HG03432 (cell line): ENCODE measurements at regions not wholly inside any gene's neighbourhood (a gene's known extent, or its start where the extent isn't known, plus 50 kb on each side); places are given as distances from the start of the nearest gene placed in this dataset.
A peak's percentile ranks its signal among the peaks of the same experiment; 100 is the strongest.

Source experiments
- ATAC-seq: cut with Tn5 transposase; IDR thresholded peaks from one replicate; pipeline ENCODE4 v1.9.1; 2021; ENCODE audit warnings: mild to moderate bottlenecking, moderate library complexity; ENCODE audit not compliant: unreplicated experiment

DNA sequence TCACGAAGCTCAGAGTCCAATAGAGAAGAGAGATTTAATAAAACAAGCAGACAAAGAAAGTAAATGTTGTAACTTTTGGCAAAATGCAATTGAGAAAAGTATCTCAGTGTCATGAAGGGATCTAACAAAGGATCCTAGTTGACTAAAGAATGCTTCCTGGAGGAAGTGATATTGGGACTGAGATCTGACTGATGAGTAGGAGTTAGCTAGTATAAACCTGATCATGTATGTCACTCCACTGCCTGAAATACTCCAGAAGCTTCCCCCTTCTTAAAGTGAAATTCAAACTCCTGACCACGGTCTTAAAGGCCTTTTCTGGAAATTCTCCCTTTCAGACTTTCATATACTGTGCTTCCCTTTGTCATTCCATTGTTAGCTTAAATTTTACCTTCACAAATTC is 1102.4 kb upstream of the ZEB2 start:
- ATAC-seq, result no peak

DNA sequence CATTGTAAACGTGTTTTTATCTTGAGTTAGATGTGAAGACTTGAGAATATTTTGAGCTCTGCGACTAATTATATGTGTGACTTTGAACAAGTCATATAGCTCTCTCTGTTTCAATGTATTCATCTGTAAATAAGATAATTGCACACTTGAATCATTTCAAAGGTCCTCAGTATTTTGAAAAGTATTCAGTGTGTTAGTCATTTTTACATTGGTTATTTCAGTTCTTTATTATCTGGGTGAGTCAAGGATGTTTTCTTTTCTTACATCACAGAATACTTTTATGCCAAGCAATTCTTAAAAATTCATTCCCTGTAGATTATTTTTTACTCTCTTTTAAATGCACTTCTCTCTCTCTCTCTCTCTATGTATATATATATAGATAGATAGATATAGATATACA is 1098.0 kb upstream of the ZEB2 start:
- ATAC-seq, result no peak

DNA sequence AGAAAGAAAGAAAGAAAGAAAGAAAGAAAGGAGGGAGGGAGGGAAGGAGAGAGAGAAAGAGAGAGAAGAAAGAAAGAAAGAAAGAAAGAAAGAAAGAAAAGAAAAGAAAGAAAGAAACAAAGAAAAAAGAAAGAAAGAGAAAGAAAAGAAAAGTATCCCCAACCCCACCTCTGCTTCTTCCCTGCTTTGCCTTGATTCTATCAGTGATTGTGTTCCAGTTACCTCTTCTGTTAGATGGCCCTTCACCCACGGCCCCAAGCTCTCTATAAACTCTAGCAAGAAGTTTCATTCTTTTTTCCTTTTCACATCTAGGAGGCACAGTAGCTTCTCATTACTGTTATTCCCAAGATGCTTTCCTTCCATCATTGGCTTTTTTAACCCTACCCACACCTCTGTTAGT is 1097.5 kb upstream of the ZEB2 start:
- no peak for ATAC-seq

DNA sequence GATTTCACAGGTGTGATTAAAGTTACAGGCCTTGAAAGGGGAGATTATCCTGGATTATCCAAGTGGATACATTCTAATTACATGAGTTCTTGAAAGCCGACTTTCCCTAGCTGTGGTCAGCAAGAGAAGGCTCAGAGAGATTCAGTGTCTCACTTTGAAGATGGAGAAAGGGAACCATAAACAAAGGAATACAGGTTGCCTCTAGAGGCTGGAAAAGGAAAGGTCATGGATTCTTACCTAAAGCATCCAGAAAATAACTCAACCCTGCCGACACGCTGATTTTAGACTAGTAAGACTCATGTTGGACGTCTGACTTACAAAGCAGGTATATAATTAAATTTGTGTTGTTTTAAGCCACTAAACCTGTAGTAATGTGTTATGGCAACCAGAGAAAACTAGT is 1095.7 kb upstream of the ZEB2 start:
- ATAC-seq, result no peak

DNA sequence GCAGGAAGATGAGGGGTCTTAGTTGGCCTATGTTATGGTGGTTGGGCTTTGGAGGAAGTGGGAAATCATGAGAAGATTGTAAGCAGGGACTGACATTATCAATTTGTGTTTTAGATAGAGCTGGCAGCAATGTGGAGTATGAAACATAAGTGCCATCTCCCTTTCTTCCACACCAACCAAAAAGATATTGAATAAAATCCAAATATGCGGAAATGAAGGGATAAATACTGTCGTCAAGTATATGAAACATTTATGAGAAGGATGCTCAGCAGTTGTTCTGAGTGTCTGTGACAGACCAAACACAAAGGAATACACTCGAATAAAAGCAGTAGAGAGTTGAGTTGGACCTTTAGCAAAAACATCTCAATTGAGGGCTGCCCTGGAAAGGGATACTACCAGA is 1090.0 kb upstream of the ZEB2 start:
- ATAC-seq, result no peak

DNA sequence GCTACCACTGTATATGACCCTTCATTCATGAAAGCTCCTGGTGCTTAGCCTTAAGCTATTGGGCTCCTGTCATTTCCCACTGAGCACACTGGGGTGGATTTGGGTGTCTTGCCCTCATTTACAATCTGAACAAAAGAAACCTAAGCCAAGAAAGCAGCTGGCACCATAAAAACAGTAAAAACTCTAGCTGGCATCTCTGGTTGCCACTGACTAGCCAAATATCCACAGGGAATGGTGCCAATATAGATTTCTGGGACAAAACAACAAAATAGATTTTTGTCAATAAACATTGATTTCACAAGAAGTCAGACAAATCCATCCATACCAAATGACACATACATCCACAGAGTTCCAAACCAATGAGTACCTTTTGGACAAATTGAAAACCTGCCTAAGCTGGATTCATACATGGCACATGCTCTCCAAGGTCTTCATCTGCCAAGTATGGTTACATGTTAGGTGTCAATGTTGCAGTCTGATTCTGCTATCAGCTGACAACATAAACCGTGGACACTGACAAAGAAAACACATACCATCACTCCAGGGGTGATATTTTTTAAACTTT is 1081.5 kb upstream of the ZEB2 start:
- ATAC-seq, result no peak

DNA sequence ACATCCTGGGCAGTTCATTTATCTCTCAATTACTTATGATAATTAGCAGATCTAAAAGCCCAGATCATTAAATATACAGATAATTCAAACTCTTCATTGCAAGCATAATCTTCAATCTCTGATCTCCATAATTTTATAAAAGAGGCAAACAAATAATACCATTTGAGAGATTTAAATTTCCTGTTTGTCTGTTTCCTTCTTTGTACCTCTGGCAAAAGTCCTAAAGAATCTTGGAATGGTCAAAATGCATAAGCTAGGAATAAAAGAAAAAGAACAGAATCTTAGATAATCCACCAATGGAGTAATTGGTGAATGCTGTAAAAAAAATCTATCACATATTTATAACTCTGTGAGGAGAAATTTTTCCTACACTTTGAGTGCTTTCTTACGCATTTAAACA is 1080.9 kb upstream of the ZEB2 start:
- no peak for ATAC-seq

DNA sequence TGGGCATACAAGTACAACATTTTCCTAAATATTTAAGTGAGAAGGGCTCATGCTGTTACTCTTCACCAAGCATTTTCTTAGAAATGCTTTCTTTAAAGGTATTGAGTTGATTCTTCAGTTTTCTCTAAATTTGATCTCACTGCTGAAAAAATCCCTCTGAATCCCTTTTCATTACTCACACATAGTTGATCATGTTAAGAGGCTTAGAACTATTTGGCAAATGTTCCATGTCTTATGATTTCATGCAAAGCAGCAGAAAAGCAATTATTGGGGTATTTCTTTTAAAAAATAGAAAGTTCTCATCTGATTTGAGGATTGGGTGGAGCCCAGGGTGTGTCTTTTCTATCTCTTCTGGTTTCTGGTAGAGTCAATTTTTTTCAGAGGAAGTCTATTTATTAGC is 1079.8 kb upstream of the ZEB2 start:
- no peak for ATAC-seq

DNA sequence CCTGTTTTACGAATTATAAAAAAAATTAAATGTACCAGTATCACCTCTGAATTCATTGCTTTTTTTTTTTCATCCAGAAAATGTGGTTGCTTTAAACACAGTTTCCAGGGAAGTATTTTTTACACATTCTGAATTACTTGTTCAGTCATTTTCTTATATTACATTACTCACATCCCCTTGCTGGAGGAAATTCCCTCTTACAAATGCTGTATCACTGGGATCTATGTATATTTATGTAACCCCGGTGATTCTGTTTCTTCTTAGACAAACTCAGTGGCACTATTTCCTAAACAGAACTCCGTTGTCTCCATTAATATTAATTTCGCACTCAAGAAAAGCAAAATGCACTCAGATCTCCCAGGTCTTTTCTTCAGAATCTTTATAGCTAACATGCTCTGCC is 1078.5 kb upstream of the ZEB2 start:
- ATAC-seq, result no peak

DNA sequence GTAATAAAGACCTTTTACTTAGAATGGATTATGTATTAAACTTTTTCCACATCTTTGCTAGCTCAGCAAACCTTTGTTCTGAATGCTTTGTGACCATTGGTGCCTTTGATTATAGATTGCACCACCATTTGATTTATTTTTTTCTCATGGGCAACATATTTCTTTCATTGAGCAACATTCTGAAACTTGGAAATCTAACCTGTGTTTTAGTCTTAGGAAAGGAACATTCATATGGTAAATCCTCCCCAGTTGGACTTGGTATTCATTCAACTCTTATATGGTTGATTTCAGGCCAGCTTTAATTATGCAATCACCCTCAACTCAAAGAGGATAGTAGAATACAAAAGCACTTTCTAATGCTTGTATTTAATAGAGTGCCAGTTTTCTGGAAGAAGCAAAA is 1077.9 kb upstream of the ZEB2 start:
- no peak for ATAC-seq

DNA sequence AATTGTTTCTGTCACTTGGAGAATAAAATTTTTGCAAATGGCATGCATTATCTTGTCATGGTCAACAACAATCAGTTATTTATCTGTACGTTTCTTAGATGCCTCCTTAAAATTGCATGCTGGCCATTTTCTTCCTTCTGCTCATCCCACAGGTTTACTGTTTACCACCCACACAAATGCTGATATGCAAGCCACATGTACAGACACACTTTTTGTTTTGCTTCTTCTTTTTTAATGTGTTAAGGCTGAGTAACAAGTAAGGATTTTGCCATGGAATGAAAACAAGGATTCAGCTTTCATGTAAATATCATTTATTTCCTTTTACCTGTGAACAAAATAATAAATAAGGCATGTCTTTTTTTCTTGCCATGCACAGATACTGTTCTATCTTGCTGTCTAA is 1077.1 kb upstream of the ZEB2 start:
- no peak for ATAC-seq

DNA sequence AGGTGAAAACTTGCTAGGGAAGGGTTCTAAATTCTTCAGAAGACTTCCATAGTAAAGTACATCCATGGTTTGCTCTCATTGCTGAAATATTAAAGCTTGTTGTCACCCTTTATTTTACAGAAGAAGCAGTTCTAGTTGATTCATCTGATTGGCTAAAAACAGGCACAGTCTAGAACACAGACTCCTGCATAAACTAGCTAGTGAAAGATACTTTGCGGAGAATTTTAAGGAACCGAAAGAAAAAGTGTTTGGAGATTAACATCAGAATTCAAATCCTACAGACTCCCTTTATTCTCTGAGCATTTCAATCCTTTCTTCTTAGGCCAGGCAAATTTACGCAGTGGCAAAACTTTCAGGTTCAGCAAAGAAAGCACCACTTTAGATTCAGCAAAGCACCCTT is 1076.5 kb upstream of the ZEB2 start:
- ATAC-seq, result peak; percentile 41

DNA sequence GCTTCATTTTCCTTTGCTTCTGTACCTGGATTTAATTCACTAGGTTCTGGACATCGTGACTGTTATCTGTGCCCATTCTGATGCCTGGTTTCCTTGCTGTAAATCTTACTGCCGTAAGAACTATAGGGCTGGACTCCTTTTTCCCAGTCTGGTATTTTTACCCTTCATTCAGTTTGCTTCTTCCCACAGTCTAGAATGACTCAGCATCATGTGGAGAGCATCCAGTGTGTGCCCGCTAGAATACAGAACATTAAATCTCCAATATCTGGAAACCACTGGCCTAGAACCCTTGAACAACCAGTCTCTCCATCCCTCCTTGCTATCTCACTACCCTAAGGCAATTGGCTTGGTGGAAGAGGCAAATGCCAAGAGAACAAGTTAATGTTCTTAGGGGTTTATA is 1075.4 kb upstream of the ZEB2 start:
- ATAC-seq, result no peak

DNA sequence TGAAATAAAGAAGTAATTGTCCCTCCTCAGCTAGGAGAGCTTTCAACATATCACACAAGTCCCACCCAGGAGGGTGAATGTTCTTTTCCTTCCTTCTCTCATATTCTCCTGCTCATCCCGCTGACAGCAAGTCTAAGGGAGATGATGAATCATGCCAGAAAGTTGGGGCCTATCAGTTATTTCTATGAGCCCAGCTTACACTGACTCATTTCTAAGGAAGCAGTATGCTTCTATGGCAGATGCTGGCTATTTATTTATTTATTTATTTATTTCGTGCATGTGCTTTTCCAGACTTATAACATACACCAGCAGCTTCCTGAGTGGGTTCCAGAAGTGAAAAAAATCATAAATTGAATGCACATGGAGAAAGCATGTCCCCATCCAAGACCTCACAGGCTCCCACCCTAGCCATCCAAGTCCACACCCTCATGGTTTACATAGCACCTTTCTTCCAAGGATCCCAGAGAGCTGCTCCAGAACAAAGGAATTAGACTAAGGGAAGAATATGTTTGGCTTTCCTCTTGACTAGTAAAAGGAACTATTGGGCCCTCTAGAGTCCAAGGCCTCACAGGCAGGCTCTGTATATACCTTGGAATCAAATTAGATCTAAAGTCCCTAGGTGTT is 1074.2 kb upstream of the ZEB2 start:
- peak; percentile 7 for ATAC-seq

DNA sequence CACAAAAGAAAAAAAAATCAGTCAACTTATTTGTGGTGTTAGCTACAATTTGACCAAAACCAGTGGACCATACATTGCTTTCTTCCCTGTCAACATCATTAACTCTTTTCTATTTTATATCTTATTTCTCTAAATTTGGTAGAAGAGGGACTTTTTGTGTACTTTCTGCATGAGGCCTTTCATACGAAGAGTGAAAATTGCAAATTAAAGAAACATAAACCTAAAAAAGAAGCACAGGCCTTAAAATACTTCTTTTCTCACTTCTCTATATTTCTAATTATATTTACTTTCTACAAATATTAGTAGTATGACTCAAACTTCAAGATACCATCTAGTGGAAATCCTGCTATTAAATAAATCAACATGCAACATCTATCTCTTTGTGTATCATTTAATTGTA is 1073.4 kb upstream of the ZEB2 start:
- peak; percentile 72 for ATAC-seq

DNA sequence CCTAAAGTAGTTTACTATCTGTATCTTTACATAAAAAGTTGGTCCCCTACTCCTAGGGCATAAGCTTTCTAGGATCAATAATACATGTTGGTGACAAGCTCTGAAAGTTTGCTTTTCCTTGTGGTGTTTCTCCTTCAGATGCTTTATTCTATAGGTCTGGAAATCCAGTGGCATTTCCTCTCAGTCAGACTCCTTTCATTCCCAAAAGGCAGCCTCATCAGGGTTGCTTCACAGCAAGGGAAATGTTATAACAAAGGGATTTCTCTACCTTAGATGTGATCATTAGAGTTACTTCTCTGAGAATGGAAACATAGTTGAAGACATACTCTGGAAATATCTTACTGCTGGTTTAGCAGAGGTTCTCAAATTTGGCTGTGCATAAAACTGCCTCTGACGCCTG is 1072.4 kb upstream of the ZEB2 start:
- ATAC-seq, result no peak

DNA sequence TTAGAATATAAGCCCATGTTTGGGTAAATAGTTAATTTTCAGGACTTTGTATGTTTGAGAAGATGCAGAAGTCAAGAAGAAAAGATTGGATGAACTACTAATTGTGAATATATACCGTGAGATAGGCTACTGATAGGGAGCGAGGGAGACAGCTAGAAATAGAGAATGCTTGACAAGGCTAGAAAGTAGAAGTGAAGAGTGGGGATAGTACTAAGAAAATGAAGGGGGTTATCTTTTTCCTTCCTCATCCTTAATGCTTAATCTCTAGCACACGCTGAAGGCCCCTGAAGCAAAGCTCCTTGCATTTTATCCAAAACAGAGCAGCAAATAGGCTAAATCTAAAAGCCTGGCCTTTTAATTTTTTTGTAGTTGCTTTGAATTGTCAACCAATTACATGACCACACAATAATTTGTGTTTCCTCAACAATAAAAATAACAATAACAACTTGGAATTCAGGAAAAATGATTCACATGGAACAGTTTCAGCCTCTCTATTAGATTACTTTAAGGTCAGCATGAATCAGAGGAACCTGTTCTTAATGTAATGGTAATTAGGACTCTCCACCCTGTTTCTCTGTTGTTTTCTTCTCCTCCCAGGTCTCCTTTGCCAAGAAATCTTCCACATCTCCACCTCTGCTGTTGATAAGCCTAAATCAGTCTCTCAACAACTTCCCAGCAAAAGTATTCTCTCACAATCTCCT is 1071.3 kb upstream of the ZEB2 start:
- no peak for ATAC-seq

DNA sequence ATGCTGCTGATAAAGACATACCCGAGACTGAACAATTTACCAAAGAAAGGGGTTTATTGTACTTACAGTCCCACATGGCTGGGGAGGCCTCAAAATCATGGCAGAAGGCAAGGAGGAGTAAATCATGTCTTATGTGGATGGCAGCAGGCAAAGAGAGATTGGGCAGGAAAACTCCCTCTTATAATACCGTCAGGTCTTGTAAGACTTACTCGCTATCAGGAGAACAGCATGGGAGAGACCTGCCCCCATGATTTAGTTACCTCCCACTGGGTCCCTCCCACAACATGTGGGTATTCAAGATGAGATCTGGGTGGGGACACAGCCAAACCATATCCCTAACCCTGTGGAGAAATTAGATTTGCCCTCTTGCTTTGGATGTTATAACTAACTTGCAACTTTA is 1068.0 kb upstream of the ZEB2 start:
- no peak for ATAC-seq

DNA sequence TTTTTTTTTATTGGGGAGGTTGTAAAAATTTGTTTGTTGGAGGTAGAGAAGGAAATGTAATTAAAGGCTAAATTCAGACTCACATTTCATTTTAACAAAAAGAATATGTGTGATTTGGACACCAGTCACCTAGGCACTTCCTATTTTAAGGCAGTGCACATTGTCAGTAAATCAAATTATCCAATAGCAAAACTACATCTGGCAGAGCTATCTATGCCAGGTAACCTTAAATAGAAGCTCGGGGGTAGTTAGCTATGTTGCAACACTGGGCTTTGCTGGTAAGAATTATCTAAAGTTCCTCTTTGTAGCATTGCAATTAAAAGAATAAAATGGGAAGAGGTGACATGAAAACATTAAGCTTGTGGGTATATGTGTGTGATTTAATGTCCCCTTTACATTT is 1064.4 kb upstream of the ZEB2 start:
- ATAC-seq, result no peak

DNA sequence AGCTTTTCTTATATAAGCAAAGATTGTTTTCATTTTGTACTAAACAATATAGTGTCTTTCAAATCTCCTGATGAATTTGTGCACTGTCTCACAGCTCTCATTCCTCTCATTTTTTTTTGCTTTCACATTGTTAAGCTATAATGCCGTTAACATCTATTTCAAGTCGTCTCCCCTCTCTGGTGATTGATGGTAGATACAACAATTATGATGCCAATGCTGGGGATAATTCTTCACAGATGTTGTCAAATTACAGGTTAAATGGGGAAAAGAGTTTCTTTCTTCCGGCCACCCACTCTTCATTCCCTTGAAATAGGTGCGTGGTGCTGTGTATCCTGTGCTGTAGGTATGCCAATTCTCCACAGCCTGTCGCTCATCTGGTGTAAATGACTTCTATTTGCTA is 1053.7 kb upstream of the ZEB2 start:
- ATAC-seq, result no peak

DNA sequence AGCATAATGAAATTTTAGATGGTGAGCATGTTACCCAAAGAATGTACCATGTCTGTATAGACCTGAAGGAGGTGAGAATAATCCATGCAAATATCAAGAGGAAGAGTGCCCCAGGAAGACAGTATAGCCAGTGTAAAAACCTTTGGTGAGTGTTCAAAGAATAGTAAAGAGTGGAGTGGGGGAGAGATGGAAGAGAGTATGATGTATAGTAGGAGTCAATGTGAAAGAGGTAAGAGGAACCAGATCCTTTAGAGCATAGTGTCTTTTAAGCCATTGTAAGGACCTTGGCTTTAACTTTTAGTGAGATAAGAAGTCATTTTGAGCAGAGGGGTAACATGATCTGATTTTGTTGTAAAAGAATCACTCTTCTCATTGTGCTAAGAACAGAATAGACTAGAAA is 1052.3 kb upstream of the ZEB2 start:
- ATAC-seq, result no peak

DNA sequence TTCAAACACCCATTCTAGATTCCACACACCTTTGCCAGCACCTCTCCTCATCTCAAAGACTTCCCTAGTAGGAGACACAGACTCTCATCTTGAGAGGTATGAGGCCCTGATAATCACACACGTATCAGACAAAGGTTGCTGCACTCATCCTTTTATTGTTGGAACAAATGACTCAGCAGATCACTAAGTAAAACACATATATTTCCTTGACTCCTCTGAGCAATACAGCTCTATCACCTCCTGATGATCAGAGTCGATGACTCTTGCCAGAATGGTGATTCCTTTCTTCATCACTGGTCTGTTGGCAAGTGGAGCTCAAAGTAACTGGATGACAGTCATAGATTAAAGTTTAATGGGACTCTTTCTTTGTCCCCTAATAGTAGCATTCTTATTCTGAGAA is 1049.2 kb upstream of the ZEB2 start:
- ATAC-seq, result no peak
